Stimulated activated naive CD8-positive, alpha-beta T cell treated with anti-CD3 and anti-CD28 coated beads, Interleukin-15, Interleukin-2, amounts not matched to agents 100 ng/mL and 50 ng/mL, for 24 hours (primary cell): ENCODE measurements at regions not wholly inside any gene's neighbourhood (a gene's known extent, or its start where the extent isn't known, plus 50 kb on each side); places are given as distances from the start of the nearest gene placed in this dataset.

Source experiments
- H3K27ac Mint-ChIP-seq: one replicate; pipeline ENCODE4 v1.8.0; 2021; ENCODE audit warnings: mild to moderate bottlenecking, mixed read lengths
- H3K27me3 Mint-ChIP-seq: one replicate; pipeline ENCODE4 v1.8.0; 2021; ENCODE audit warnings: mixed read lengths
- H3K36me3 Mint-ChIP-seq: one replicate; pipeline ENCODE4 v1.8.0; 2021; ENCODE audit warnings: low read depth, mixed read lengths
- H3K4me1 Mint-ChIP-seq: one replicate; pipeline ENCODE4 v1.8.0; 2021; ENCODE audit warnings: low read depth, mixed read lengths
- H3K4me3 Mint-ChIP-seq: one replicate; pipeline ENCODE4 v1.8.0; 2021; ENCODE audit warnings: mild to moderate bottlenecking, mixed read lengths
- H3K9me3 Mint-ChIP-seq: one replicate; pipeline ENCODE4 v1.8.0; 2021; ENCODE audit warnings: mixed read lengths

DNA sequence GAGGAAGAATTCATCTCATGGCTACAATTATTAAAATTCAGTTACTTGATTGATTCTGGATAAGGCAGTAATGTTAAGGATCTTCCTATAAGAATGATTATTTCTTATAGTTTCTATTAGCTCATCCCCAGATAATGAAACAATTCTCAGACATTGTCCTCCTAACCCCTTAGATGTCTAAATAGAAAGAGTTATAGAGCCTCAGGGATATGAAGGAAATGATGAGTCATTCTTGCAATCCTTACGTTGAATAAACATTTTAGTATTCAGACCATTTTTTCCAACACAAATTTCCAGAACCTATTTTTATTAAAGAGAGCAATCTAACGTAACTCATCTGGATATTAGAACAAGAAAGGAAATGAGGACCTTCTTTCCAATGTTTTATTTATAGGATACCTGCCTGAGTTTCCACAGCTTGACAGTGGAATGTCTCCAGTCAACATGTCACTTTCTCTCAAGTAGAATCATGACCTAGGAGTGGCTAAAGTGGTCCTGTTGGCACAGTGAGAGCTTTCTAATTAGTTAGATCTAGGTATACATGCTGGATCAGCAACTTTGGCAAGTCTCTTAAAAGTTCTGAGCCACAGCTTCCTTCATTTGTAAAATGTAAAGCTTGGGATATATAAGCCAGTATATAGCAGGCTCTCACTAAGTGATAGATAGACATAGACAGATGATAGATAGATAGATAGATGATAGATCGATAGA, 88.0 kb upstream of the RAB27B start:
- Mint-ChIP-seq H3K27ac (no peak overlapping the region), H3K4me3 (no peak overlapping the region), H3K27me3 (no peaks in the 10 kb centered on the region), H3K4me1 (no peaks in the 10 kb centered on the region), H3K9me3 (no peaks in the 10 kb centered on the region), H3K36me3 (no peaks in the 10 kb centered on the region)

DNA sequence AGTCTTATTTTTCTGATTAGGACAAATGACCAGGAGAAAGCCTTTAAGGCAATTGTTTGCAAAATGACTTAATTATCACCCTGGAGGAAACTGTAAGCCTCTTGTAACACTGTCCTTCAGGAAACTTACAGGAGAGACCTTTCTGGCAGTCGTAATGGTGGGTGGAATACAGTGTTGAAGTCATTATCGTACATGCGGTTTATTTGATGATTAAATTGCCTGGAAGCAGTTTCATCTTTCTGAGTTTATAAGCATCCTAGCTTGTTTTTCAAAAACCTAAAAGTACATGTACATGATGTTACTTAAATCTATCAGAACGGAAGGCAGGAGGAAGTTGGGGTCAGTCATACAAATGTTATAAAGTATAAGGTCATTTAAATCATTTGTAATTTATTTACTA, 86.2 kb upstream of the RAB27B start:
- Mint-ChIP-seq H3K27me3 (no peaks in the 10 kb centered on the region), H3K4me1 (no peaks in the 10 kb centered on the region), H3K36me3 (no peaks in the 10 kb centered on the region), H3K9me3 (no peaks in the 10 kb centered on the region), H3K27ac (no peak overlapping the region), H3K4me3 (no peak overlapping the region)

DNA sequence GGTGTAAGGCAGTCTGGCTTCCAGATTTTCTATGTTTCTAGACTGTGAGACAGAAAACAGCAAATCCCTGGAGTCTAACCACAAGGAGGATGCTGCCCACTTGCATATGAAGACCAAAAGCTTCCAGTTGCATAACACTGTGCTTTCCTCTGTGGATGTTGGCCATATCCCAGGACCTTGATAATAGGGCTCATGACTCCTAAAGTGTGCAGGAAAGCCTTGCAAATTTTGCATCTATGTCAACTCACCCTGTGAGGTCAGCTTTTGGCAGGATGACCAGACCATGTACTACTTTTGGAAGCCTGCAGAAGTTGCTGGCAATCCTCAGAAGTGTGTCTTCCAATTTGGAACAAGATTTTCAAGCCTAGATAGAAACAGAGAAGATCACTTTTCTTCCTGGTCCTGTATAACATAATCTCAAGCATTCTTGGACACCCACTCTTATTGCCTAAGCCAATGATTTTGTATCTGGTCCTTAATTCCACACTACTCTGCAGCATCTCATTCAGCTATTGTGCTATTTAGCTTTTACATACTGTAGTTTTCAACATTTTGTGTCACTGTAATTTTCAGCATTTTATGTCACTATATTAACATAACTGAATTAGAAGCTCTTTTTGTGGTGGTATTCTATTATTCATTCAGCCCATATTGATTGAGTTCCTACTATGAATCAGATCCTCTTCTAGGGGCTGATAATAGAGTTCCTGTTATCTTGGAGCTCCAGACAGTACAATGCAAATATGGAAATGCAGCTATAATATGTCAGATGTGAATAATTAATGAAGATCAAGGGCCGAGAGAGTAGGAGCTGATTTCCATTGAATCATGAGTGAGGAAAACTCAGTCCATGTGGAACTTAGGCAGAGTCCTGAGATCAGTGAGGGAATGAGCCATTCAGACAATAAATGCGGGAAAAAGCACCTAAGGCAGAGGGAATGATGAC, 85.3 kb upstream of the RAB27B start:
- no peaks in the 10 kb centered on the region for H3K27me3 Mint-ChIP-seq

DNA sequence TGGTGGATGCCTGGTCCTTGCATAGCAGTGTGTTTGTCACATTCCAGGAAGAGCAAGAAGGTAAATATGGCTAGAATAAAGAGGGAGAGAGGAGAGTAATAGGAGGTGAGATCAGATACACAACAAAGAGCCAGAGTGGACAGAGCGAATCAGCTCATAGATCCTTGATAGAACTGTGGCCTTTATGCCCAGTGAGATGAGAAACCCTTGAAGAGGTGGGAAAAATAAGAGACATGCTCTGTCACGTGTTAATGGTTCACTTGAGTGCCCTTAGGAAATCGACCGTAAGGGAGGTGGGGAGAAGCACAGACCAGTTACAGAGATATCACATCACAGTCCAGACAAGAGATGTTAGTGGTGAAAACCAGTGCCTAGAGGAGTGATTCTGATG, 84.7 kb upstream of the RAB27B start:
- no peaks in the 10 kb centered on the region for H3K36me3 Mint-ChIP-seq
- no peaks in the 10 kb centered on the region for H3K4me1 Mint-ChIP-seq
- H3K27me3 Mint-ChIP-seq: no peaks in the 10 kb centered on the region
- no peaks in the 10 kb centered on the region for H3K9me3 Mint-ChIP-seq
- no peak overlapping the region for H3K4me3 Mint-ChIP-seq
- H3K27ac Mint-ChIP-seq: no peak overlapping the region

More for the DNA sequence above, 85.3 kb upstream of the RAB27B start:
- H3K4me1 Mint-ChIP-seq: no peaks in the 10 kb centered on the region
- no peaks in the 10 kb centered on the region for H3K36me3 Mint-ChIP-seq
- H3K4me3 Mint-ChIP-seq: no peak overlapping the region
- no peaks in the 10 kb centered on the region for H3K9me3 Mint-ChIP-seq
- H3K27ac Mint-ChIP-seq: no peak overlapping the region

DNA sequence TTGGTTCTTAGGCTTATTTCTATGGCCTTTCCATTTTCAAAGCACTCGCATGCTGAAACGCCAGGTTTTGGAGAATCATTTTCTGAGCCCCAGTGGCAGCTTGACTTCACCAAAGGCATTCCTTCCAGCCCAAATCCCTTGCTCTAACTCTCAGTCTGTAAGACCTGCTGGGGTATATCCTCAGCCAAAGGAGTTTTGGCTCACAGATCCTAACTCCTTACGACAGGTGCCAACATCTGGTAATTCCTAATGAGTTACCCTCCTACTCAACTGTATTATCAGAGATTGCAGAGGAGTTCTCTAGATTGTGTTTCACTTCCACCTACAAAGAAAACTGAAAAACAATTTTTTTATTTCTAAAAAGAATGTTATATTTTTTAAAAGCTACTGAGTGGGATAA, 79.0 kb upstream of the RAB27B start:
- Mint-ChIP-seq H3K9me3 (no peaks in the 10 kb centered on the region), H3K27ac (no peak overlapping the region), H3K36me3 (no peaks in the 10 kb centered on the region), H3K4me3 (no peak overlapping the region), H3K4me1 (no peaks in the 10 kb centered on the region), H3K27me3 (no peaks in the 10 kb centered on the region)

DNA sequence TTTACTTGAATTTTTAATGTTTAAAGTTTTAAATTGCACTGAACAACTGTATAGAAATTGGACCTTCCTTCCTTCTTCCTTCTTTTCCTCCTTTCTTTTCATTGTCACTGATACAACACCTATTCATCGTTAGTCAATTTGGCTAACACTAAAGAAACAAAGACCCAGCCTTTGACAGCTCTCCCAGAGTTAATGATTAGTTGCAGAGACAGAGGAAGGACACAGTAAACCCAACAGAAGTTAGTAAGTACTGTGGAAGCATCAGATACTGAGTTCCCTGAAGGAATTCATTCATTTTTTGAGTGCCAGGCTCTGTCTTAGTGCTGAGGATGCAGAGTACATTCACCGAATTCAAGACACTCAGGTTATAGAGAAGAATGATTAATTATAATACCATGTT, 77.9 kb upstream of the RAB27B start:
- Mint-ChIP-seq H3K4me3 (no peak overlapping the region), H3K4me1 (no peaks in the 10 kb centered on the region), H3K27me3 (no peaks in the 10 kb centered on the region), H3K9me3 (no peaks in the 10 kb centered on the region), H3K27ac (no peak overlapping the region), H3K36me3 (no peaks in the 10 kb centered on the region)

DNA sequence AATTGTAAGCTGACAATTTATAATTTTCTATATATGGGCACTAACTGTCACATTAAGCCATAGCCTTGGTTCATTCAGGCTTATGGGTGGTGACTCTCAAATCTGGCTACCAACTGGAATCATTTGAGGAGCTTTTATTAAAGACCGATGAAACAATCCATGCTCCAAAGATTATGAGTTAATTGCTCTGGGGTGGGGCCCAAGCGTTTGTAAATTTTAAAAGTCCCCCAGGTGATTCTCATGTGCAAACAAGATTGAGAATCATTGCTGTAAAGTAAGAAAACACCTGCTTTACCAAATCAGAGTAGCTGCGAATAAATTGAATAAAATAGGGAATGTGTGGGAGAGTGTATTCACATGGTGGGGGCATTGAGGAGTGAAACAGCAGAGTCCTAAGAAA, 76.1 kb upstream of the RAB27B start:
- Mint-ChIP-seq H3K27me3 (no peaks in the 10 kb centered on the region), H3K9me3 (no peaks in the 10 kb centered on the region), H3K27ac (no peak overlapping the region), H3K4me1 (no peaks in the 10 kb centered on the region), H3K4me3 (no peak overlapping the region), H3K36me3 (no peaks in the 10 kb centered on the region)

DNA sequence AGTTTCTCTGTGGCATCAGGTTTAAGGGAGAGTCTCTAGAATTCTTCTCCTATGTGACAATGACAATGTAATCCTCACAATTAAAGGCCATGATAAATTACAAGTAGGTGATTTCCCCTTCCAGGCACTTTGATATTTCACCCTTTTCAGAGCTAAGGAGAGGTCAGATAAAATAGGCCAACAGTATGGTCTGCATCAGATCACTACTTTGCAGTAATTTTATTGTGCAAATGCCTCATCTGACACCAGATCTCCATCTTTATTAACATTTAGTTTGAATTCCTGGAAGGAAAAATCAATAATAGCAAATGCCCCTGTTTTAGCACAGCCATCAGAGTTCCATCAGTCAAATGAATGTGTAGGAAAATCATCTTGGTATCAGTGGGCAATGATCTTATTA, 72.8 kb upstream of the RAB27B start:
- H3K4me3 Mint-ChIP-seq: no peak overlapping the region
- H3K27me3 Mint-ChIP-seq: no peaks in the 10 kb centered on the region
- no peak overlapping the region for H3K27ac Mint-ChIP-seq
- H3K4me1 Mint-ChIP-seq: no peaks in the 10 kb centered on the region
- no peaks in the 10 kb centered on the region for H3K9me3 Mint-ChIP-seq
- H3K36me3 Mint-ChIP-seq: no peaks in the 10 kb centered on the region

DNA sequence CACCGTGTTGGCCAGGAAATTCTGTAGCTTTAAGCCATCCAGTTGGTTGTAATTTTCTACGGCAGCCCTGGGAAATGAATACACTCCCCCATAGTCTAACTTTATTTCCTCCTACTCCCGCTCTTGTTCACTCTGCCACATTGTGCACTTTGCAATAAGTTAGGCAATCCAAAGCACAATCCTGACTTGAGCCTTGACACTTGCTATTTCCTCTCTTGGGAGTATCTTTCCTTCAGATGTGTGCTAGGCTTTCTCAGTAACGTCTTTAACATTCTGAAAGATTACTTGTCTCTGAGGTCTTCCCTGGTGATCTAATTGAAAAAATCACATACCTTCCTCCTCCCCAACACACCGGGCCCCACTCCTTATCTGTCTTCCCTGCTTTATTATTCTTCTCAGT, 65.9 kb upstream of the RAB27B start:
- no peak overlapping the region for H3K4me3 Mint-ChIP-seq

DNA sequence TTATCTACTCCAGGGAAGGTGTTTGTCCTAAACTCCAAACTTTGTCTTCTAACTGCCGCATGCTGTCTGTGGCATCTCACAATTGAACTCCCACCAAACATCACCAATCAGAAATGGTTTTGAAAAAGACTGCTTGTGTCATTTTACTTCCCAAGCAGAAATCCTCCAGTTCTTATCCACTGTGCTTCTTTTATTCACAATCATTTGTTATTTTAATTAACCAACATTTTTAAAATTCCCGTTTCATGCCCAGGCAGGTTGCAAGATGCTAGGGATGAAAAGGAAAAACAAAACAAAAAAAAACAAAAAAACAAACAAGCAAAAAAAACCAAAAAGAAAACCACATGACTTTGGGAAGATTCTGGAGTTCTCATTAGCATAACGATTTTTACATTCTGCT, 63.5 kb upstream of the RAB27B start:
- Mint-ChIP-seq H3K27me3 (peaks cover 4% of the 10 kb centered on the region), H3K4me1 (no peaks in the 10 kb centered on the region), H3K4me3 (no peak overlapping the region), H3K27ac (no peak overlapping the region), H3K36me3 (no peaks in the 10 kb centered on the region), H3K9me3 (no peaks in the 10 kb centered on the region)

More for the DNA sequence above, 65.9 kb upstream of the RAB27B start:
- Mint-ChIP-seq H3K36me3 (no peaks in the 10 kb centered on the region), H3K9me3 (no peaks in the 10 kb centered on the region), H3K27ac (no peak overlapping the region), H3K27me3 (peaks cover 4% of the 10 kb centered on the region), H3K4me1 (no peaks in the 10 kb centered on the region)

DNA sequence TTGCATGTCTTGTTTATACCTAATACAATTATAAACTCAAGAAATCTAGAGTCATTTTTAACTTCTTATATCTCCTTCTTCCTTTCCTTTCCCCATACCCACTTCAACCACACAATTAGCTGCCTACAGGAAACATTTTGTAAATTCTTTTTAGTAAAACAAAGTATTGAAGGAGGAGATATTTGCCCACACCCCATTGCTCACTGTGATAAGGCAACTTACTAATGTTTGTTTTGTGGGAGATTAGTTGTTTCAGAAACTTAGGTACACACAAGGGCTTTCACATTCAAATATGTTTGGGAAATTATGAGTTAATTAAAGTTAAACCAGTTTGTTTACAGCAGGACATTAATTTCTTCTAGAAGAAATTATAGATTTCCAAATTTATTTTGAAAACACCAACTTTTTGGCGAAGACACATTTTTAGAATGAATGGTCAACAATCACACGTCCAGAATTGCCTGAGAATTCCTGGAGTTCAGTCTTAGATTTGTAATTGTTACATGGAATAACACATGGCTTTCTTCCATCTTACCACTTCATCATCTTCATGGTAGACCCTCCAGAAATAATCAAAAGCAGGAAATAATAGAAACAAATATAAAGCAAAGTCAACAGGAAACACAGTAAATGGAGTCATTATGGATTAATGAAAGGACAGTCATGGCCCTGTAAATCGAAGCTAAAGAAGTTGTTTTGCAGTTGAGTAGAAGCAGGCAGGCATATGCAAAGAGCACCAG, 62.5 kb upstream of the RAB27B start:
- H3K4me1 Mint-ChIP-seq: no peaks in the 10 kb centered on the region
- no peak overlapping the region for H3K27ac Mint-ChIP-seq
- no peaks in the 10 kb centered on the region for H3K36me3 Mint-ChIP-seq
- H3K27me3 Mint-ChIP-seq: peaks cover 4% of the 10 kb centered on the region
- no peaks in the 10 kb centered on the region for H3K9me3 Mint-ChIP-seq
- H3K4me3 Mint-ChIP-seq: no peak overlapping the region

DNA sequence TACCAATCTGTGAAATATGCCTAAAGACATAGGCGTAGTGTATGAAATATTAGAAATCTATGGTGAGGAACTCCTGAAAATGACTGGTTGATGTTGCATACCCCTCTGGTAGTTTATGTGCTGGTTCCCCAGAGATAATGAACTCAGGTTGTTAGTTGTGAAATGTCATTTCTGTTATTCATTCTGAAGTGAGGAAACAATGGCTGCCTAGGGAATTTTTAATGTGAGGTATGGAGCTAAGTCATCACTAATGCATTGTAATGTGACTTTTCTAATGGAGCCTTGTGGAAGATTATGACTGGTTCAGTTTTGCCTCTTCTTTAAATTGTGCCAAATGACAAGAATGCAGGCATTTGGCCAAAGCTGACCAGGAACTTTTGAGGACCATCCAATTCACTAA, 61.6 kb upstream of the RAB27B start:
- H3K36me3 Mint-ChIP-seq: no peaks in the 10 kb centered on the region
- H3K27ac Mint-ChIP-seq: no peak overlapping the region
- H3K4me3 Mint-ChIP-seq: no peak overlapping the region
- H3K9me3 Mint-ChIP-seq: no peaks in the 10 kb centered on the region
- H3K4me1 Mint-ChIP-seq: no peaks in the 10 kb centered on the region
- H3K27me3 Mint-ChIP-seq: peaks cover 4% of the 10 kb centered on the region

DNA sequence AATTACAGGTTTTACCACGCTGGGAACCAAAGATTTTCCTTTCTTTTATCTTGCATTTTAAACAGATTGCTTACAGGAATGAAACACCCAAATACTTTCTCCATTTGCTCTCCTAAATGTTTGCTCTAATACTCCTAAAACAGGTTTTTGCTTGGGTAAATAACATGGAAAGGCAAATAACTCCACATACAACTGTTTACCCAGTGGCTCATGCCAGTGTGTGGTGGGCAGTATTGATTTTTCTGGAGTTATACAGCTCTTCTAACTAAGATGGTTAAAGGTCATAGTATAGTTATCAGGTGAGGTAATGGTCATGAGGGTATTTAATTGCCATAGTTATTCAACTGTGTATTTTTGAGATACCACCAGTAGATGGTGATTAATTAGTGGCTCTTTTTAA, 61.2 kb upstream of the RAB27B start:
- Mint-ChIP-seq H3K27me3 (peaks cover 4% of the 10 kb centered on the region), H3K27ac (no peak overlapping the region), H3K9me3 (no peaks in the 10 kb centered on the region), H3K4me1 (no peaks in the 10 kb centered on the region), H3K36me3 (no peaks in the 10 kb centered on the region), H3K4me3 (no peak overlapping the region)

DNA sequence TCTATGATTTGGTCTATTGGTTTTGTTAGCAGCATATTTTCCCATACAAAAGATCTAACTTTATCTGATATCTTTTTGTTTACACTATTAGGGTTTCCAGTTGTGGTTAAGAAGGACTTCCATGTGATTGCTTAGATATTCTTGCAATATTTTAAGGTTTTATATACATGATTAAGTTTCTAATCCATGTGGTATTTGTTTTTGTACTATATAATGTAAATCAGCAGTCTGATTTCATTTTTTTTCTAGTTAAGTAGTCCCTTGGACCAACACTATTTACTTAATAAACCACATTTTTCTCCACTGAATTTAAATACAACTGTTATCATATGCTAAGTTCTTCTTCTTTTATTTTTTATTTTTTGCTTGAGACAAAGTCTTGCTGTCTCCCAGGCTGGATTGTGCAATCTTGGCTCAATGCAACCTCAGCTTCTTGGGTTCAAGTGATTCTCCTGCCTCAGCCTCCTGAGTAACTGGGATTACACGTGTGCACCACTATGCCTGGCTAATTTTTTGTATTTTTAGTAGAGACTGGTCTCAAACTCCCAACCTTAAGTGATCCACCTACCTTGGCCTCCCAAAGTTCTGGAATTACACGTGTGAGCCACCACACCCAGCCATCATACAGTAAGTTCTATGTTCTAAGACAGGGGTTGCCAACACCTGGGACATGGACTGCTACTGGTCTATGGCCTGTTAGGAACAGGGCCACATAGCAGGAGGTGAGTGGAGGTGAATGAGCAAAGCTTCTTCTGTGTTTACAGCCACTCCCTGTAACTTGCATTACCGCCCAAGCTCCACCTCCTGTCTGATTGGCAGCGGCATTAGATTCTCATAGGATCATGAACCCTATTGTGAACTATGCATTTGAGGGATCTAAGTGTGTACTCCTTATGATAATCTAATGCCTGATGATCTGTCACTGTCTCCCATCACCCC, 58.5 kb upstream of the RAB27B start:
- no peak overlapping the region for H3K4me3 Mint-ChIP-seq
- H3K4me1 Mint-ChIP-seq: no peaks in the 10 kb centered on the region
- H3K27ac Mint-ChIP-seq: no peak overlapping the region
- peaks cover 4% of the 10 kb centered on the region for H3K27me3 Mint-ChIP-seq
- no peaks in the 10 kb centered on the region for H3K36me3 Mint-ChIP-seq
- no peaks in the 10 kb centered on the region for H3K9me3 Mint-ChIP-seq
